ENCODE measurements at regions not wholly inside any gene's neighbourhood (a gene's known extent, or its start where the extent isn't known, plus 50 kb on each side); places are given as distances from the start of the nearest gene placed in this dataset.

DNA sequence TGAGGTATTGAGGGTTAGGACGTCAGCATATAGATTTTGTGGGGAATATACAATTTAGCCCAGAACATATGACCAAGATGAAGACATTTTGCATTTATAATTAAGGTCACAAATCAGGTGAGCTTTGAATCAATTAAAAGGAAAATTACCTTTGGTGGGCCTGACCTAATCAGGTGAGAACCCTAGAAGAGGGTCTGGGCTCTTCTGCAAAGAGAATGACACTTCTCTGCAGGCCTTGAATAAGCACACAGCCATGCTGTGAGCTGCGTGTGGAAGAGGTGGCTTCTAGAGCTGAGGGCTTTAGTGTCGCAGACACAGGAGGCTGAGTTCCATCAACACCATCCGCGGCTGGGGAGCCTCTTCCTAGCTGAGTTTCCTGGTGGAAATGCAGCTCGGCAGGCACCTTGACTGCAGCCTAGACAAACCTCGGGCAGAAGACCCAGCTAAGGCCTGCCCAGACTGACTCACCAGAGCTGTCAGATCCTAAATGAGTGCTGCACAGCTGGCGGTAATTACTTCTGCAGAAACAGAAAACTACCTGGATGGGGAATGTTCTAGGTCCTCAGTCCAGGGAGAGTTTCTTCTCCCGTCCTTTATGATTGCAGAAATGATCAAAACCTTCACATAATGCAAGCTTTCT lies 287.5 kb upstream of the IRX1 start:
- no peak overlapping the region for H3K4me3 ChIP-seq (ENCODE audit: low read length)
- H3K27me3 ChIP-seq (ENCODE audit: insufficient read depth, low read length) = no peaks in the 10 kb centered on the region
- H2AFZ ChIP-seq (ENCODE audit: low read depth, low read length) = no peak overlapping the region
- no peaks in the 10 kb centered on the region for H3K4me1 ChIP-seq (ENCODE audit: insufficient read depth, low read length)
- H3K9me3 ChIP-seq (ENCODE audit: low read length) = no peaks in the 10 kb centered on the region
- no peaks in the 10 kb centered on the region for H3K36me3 ChIP-seq (ENCODE audit: insufficient read depth, low read length)

DNA sequence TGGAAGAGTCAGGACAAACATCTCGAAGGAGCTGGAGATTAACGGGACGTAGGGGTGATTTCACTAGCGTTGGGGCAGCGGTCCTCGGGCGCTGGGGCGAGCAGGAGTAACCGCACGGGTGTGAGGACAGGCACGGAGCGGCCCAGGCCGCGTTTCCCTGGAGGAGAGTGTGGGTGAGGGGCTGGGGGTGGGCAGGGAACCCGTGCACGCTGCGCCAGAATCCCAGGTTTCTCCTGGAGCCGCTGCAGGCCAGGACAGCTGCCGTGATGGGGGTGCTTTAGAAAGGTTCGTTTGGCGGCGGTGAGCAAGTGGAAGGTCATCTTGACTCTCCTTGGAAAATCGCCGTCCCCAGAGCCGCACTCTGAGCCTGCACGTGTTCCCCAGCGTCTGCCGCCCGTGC lies 290.2 kb upstream of the IRX1 start:
- Histone ChIP-seq H3K4me1 (ENCODE audit: insufficient read depth, low read length) (peaks cover 15% of the 10 kb centered on the region), H3K36me3 (ENCODE audit: insufficient read depth, low read length) (no peaks in the 10 kb centered on the region), H3K27me3 (ENCODE audit: insufficient read depth, low read length) (no peaks in the 10 kb centered on the region), H3K9me3 (ENCODE audit: low read length) (no peaks in the 10 kb centered on the region), H3K4me3 (ENCODE audit: low read length) (no peak overlapping the region), H2AFZ (ENCODE audit: low read depth, low read length) (no peak overlapping the region)

DNA sequence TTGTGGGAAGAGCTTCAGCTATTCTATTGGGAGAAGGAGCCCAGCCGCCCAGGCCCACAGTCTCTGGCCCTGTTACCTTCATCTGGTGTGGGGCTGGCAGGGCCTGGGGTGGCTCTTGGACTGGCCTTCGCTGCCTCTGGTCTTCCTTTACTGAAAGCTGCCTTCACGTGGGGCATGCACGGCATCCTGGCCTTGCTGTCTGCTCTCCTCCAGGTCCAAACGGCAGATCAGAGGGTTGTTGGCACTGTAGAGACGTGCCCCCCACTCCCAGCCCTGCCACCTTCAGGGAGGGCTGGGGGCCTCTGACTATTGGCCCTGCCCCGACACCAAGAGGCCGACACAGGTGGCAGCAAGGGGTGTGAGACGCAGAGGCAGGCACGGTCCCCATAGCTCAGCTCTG lies 291.3 kb upstream of the IRX1 start:
- Histone ChIP-seq H3K9me3 (ENCODE audit: low read length) (no peaks in the 10 kb centered on the region), H3K4me1 (ENCODE audit: insufficient read depth, low read length) (peaks cover 15% of the 10 kb centered on the region), H3K27me3 (ENCODE audit: insufficient read depth, low read length) (no peaks in the 10 kb centered on the region), H3K36me3 (ENCODE audit: insufficient read depth, low read length) (no peaks in the 10 kb centered on the region), H2AFZ (ENCODE audit: low read depth, low read length) (no peak overlapping the region), H3K4me3 (ENCODE audit: low read length) (no peak overlapping the region)

DNA sequence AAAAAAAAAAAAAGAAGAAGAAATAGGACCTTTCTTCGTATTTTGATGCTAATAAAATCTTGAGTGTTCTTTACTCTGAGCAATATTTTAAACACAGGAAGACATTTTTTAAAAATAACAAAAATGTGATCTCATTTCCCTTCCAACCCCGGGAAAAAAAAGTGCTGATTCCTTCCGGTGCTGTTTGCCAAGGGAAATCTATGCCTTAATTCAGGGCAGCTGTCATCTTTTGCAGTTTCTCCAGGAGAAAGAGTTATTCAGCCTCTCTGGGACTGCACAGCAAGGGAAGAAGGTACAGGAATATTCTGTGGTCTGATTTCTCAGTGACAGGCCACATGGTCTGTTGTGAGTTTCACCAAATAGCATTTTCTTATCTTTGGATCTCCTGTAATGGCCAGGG lies 291.9 kb upstream of the IRX1 start:
- Histone ChIP-seq H3K27me3 (ENCODE audit: insufficient read depth, low read length) (no peaks in the 10 kb centered on the region), H3K36me3 (ENCODE audit: insufficient read depth, low read length) (no peaks in the 10 kb centered on the region), H3K4me1 (ENCODE audit: insufficient read depth, low read length) (peaks cover 15% of the 10 kb centered on the region), H3K9me3 (ENCODE audit: low read length) (no peaks in the 10 kb centered on the region), H3K4me3 (ENCODE audit: low read length) (no peak overlapping the region), H2AFZ (ENCODE audit: low read depth, low read length) (no peak overlapping the region)

DNA sequence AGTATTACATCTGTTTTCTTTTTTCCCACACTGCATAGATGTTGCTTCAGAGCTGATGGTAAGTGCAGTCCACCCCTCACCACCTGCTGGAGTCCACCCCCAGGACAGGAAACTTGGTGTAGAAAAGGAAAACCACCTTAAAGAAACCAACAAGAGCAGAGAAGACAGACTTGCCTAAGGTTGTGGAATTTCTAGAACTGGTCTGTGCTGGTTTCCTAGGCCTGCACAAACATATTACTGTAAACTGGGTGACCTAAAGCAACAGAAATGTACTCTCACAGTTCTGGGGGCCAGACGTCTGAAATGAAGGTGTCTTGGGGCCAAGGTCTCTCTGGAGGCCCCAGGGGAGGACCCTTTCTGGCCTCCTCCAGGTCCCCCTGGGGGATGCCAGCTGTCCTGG lies 293.4 kb upstream of the IRX1 start:
- Histone ChIP-seq H3K27me3 (ENCODE audit: insufficient read depth, low read length) (no peaks in the 10 kb centered on the region), H3K36me3 (ENCODE audit: insufficient read depth, low read length) (no peaks in the 10 kb centered on the region), H2AFZ (ENCODE audit: low read depth, low read length) (no peak overlapping the region), H3K4me3 (ENCODE audit: low read length) (no peak overlapping the region), H3K4me1 (ENCODE audit: insufficient read depth, low read length) (peaks cover 15% of the 10 kb centered on the region), H3K9me3 (ENCODE audit: low read length) (no peaks in the 10 kb centered on the region)

DNA sequence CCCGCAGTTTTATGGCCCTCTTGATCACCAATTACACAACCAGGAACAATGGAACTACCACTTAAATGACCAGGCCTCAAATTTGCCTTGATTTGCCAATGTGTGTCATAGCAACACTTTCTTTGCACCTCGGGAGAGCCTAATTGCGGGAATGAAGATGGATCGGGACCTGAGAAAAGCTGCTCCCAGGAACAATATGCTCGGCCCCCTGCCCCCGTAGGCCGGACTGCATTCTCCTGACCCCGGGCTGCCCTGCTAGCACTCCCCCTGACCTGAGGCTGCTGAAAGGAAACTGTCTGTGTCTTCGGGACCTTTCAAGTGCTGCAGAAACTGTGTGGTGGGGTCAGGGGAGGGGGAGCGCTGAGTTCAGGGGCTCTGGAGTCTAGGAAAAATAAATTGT lies 294.3 kb upstream of the IRX1 start:
- H3K27me3 ChIP-seq (ENCODE audit: insufficient read depth, low read length) = no peaks in the 10 kb centered on the region
- peaks cover 15% of the 10 kb centered on the region for H3K4me1 ChIP-seq (ENCODE audit: insufficient read depth, low read length)
- no peak overlapping the region for H3K4me3 ChIP-seq (ENCODE audit: low read length)
- no peaks in the 10 kb centered on the region for H3K9me3 ChIP-seq (ENCODE audit: low read length)
- no peaks in the 10 kb centered on the region for H3K36me3 ChIP-seq (ENCODE audit: insufficient read depth, low read length)
- H2AFZ ChIP-seq (ENCODE audit: low read depth, low read length) = no peak overlapping the region

DNA sequence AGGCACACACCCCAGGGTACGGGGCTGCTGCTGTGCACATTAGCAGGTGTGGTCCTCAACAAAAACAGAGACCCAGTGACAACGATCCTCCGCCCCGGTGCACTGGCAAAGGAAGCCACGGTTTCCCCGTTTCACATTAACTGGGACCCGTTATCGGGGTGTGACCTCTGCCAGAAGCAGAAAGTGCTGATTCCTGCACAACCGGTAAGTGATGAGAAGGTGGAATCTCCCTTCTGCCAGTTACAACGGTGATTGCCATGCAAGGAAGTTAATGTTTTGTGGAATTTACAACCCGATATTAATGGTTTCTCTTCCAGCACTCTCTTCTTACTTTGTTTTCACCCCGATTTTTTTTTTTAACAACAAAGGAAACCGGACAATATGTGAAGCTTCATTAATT lies 294.9 kb upstream of the IRX1 start:
- H3K36me3 ChIP-seq (ENCODE audit: insufficient read depth, low read length) = no peaks in the 10 kb centered on the region
- H2AFZ ChIP-seq (ENCODE audit: low read depth, low read length) = no peak overlapping the region
- H3K4me1 ChIP-seq (ENCODE audit: insufficient read depth, low read length) = peaks cover 15% of the 10 kb centered on the region
- H3K4me3 ChIP-seq (ENCODE audit: low read length) = no peak overlapping the region
- no peaks in the 10 kb centered on the region for H3K27me3 ChIP-seq (ENCODE audit: insufficient read depth, low read length)
- H3K9me3 ChIP-seq (ENCODE audit: low read length) = no peaks in the 10 kb centered on the region

DNA sequence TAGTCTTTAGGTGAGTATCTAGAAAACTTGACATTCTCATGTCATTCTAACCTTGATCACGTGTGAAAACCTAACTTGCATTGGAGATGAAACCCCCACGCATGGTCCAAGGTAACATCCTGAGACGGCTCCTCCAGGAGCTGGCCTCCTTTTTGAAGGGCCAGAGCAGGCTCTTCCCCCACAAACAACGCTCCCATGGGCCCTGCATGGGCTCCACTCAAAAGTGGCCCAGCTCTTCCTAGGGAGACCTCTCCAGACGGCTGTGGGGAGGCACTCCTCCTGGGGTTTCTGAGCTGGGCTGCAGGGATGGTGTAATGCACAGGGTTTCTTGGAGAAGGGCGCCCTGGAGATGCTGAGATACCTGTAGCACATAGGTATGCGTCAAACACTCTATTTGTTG lies 296.2 kb upstream of the IRX1 start:
- Histone ChIP-seq H2AFZ (ENCODE audit: low read depth, low read length) (no peak overlapping the region), H3K36me3 (ENCODE audit: insufficient read depth, low read length) (no peaks in the 10 kb centered on the region), H3K27me3 (ENCODE audit: insufficient read depth, low read length) (no peaks in the 10 kb centered on the region), H3K9me3 (ENCODE audit: low read length) (no peaks in the 10 kb centered on the region), H3K4me3 (ENCODE audit: low read length) (no peak overlapping the region), H3K4me1 (ENCODE audit: insufficient read depth, low read length) (peaks cover 15% of the 10 kb centered on the region)

DNA sequence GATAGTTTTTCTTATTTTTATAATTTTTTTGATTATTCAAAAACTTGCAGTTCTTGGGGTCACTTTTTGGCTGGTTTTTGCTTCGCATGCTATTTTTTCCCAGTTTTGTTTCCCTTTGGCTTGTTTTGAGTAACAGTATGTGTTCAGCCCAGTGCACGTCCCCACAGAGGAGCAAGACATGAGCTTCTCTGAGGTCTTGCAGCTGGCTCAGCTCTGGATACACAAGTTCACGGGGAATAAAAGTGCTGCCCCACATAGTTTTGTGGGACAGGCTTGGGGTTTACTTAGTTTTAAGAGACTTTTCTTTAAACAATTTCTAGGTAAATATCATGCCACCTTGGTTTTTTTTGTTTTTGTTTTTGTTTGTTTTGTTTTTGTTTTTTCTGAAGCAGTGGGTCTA lies 297.8 kb upstream of the IRX1 start:
- no peaks in the 10 kb centered on the region for H3K9me3 ChIP-seq (ENCODE audit: low read length)
- no peaks in the 10 kb centered on the region for H3K36me3 ChIP-seq (ENCODE audit: insufficient read depth, low read length)
- no peak overlapping the region for H2AFZ ChIP-seq (ENCODE audit: low read depth, low read length)
- H3K4me1 ChIP-seq (ENCODE audit: insufficient read depth, low read length) = peaks cover 15% of the 10 kb centered on the region
- no peak overlapping the region for H3K4me3 ChIP-seq (ENCODE audit: low read length)
- H3K27me3 ChIP-seq (ENCODE audit: insufficient read depth, low read length) = no peaks in the 10 kb centered on the region

DNA sequence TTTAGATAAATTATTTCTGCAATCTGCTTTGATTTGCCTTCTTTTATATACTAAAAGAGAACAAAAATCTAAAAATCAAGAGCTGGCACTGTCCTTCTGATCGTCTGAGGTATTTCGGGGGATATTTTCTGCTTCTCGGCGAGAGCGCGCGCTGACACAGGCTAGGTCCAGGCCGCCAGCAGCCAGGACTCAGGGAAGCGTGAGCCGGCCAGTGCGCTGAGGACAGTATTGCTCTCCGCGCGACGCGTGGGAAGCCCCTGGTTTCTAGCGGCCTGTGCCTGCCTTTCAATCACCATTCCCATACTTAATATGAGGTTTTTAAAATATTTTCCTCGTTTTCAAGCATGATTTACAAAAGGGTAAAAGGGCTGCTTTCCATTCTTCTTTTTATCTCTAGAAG lies 307.3 kb upstream of the IRX1 start:
- no peaks in the 10 kb centered on the region for H3K36me3 ChIP-seq (ENCODE audit: insufficient read depth, low read length)
- no peak overlapping the region for H3K4me3 ChIP-seq (ENCODE audit: low read length)
- H3K9me3 ChIP-seq (ENCODE audit: low read length) = no peaks in the 10 kb centered on the region
- H2AFZ ChIP-seq (ENCODE audit: low read depth, low read length) = no peak overlapping the region
- H3K27me3 ChIP-seq (ENCODE audit: insufficient read depth, low read length) = no peaks in the 10 kb centered on the region
- H3K4me1 ChIP-seq (ENCODE audit: insufficient read depth, low read length) = no peaks in the 10 kb centered on the region

DNA sequence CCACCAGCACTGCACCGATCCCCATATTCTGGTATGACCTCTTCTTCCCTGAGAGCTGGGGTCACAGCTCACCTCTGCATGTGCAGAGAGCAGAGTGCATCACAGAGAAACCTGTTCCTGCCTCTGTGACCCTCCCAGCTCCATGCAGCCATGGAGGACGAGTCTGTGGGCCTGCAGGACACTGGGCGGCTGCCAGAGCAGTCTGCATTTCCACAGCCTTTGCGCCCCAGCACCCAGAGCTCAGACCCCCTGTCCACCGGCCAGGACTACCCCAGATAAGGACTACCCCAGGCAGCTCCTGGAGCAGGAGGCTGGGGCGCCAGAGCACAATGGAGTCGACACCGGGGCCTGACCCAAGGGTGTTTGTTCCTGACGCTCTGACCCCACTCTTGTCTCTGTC lies 308.1 kb upstream of the IRX1 start:
- H2AFZ ChIP-seq (ENCODE audit: low read depth, low read length) = no peak overlapping the region
- H3K4me1 ChIP-seq (ENCODE audit: insufficient read depth, low read length) = no peaks in the 10 kb centered on the region
- no peaks in the 10 kb centered on the region for H3K27me3 ChIP-seq (ENCODE audit: insufficient read depth, low read length)
- no peaks in the 10 kb centered on the region for H3K9me3 ChIP-seq (ENCODE audit: low read length)
- no peaks in the 10 kb centered on the region for H3K36me3 ChIP-seq (ENCODE audit: insufficient read depth, low read length)
- no peak overlapping the region for H3K4me3 ChIP-seq (ENCODE audit: low read length)

DNA sequence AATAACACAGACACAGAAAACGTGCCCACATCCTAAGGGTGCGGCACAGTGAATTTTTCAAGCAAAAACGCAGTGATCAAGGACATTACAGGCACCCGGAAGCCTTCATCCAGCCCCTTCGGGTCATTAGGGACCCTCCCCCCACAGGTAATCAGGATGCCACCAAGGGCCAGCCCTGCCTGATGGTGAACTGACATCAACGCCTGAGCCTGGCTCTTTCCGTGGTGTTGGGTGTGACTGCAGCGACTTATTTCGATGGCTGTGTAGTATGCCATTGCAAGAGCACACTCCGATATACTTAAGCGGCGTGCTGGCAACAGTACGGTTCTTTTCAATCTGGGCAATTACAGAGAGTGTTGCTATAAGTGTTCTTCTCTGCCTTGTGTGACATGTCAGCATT lies 310.0 kb upstream of the IRX1 start:
- H3K27me3 ChIP-seq (ENCODE audit: insufficient read depth, low read length) = no peaks in the 10 kb centered on the region
- H3K4me3 ChIP-seq (ENCODE audit: low read length) = no peak overlapping the region
- H3K9me3 ChIP-seq (ENCODE audit: low read length) = no peaks in the 10 kb centered on the region
- H3K4me1 ChIP-seq (ENCODE audit: insufficient read depth, low read length) = no peaks in the 10 kb centered on the region
- no peak overlapping the region for H2AFZ ChIP-seq (ENCODE audit: low read depth, low read length)
- H3K36me3 ChIP-seq (ENCODE audit: insufficient read depth, low read length) = no peaks in the 10 kb centered on the region

DNA sequence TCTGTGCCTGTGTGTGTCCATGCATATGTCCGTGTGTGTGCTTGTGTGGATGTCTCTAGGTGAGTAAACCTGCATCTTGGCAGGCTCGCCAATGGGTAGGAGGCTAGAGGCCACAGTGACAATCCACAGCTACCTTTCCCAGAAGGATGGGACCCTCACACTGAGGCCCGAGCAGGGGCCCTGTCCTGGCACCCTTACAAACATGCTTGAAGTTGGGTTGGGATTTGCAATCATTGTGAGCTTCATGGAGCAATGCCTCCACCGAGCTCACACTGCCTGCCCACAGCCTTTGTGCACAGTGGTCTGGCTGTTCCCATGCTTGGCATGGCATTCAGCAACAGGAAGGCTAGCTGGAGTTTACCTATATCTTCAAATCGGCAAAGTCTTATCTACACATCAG lies 311.1 kb upstream of the IRX1 start:
- H2AFZ ChIP-seq (ENCODE audit: low read depth, low read length) = no peak overlapping the region
- no peak overlapping the region for H3K4me3 ChIP-seq (ENCODE audit: low read length)
- H3K36me3 ChIP-seq (ENCODE audit: insufficient read depth, low read length) = no peaks in the 10 kb centered on the region
- no peaks in the 10 kb centered on the region for H3K4me1 ChIP-seq (ENCODE audit: insufficient read depth, low read length)
- H3K9me3 ChIP-seq (ENCODE audit: low read length) = no peaks in the 10 kb centered on the region
- no peaks in the 10 kb centered on the region for H3K27me3 ChIP-seq (ENCODE audit: insufficient read depth, low read length)

DNA sequence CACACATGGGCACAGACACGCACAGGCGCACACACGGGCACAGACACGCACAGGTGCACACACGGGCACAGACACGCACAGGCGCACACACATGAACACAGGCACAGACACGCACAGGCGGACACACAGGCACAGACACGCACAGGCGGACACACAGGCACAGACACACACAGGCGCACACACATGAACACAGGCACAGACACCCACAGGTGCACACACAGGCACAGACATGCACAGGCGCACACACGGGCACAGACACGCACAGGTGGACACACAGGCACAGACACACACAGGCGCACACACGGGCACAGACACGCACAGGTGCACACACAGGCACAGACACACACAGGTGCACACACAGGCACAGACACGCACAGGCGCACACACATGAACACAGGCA lies 312.8 kb upstream of the IRX1 start:
- no peaks in the 10 kb centered on the region for H3K9me3 ChIP-seq (ENCODE audit: low read length)
- no peak overlapping the region for H3K4me3 ChIP-seq (ENCODE audit: low read length)
- no peak overlapping the region for H2AFZ ChIP-seq (ENCODE audit: low read depth, low read length)
- peaks cover 3% of the 10 kb centered on the region for H3K4me1 ChIP-seq (ENCODE audit: insufficient read depth, low read length)
- H3K36me3 ChIP-seq (ENCODE audit: insufficient read depth, low read length) = no peaks in the 10 kb centered on the region
- no peaks in the 10 kb centered on the region for H3K27me3 ChIP-seq (ENCODE audit: insufficient read depth, low read length)

Data from neuron (in vitro differentiated cells).